ENCODE measurements at regions not wholly inside any gene's neighbourhood (a gene's known extent, or its start where the extent isn't known, plus 50 kb on each side); places are given as distances from the start of the nearest gene placed in this dataset.

GRCh38 chr9:11931751-11932150, 761.4 kb upstream of the TYRP1 start:
- no peak for ATAC-seq
- 57 to 59% methylated on average over 3 of the region's 3 CpGs for WGBS, 2 donors
- no peaks in the 10 kb centered on the region for H3K9me3 ChIP-seq

GRCh38 chr9:11933926-11934325, 759.3 kb upstream of the TYRP1 start:
- ATAC-seq = no peak
- H3K27me3 ChIP-seq = no peaks in the 10 kb centered on the region
- H3K4me1 ChIP-seq = no peaks in the 10 kb centered on the region
- intact Hi-C loops (cut with DNase I) = no loop called here
- H3K36me3 ChIP-seq (replicated peaks in 1 of 2; ENCODE audit: insufficient read depth in 1 of 2, low read depth in 2 of 2) = no peaks in the 10 kb centered on the region
- DNase-seq = no peak
- no peak overlapping the region for H3K4me3 ChIP-seq
- H3K27ac ChIP-seq = no peak overlapping the region
- no peak for TF ChIP-seq CTCF (IDR thresholded peaks at IDR 0.05)
- no peak for TF ChIP-seq POLR2A (IDR thresholded peaks at IDR 0.05)
- H3K9me3 ChIP-seq = no peaks in the 10 kb centered on the region

More at GRCh38 chr9:11931751-11932150, 761.4 kb upstream of the TYRP1 start:
- no peak for TF ChIP-seq CTCF (IDR thresholded peaks at IDR 0.05)
- no peak for TF ChIP-seq POLR2A (IDR thresholded peaks at IDR 0.05)
- no peak for DNase-seq
- no peak overlapping the region for H3K4me3 ChIP-seq
- no peaks in the 10 kb centered on the region for H3K27me3 ChIP-seq
- H3K27ac ChIP-seq = no peak overlapping the region
- no peaks in the 10 kb centered on the region for H3K4me1 ChIP-seq
- H3K36me3 ChIP-seq (replicated peaks in 1 of 2; ENCODE audit: insufficient read depth in 1 of 2, low read depth in 2 of 2) = no peaks in the 10 kb centered on the region
- intact Hi-C loops (cut with DNase I) = no loop called here

GRCh38 chr9:11946531-11946930, 746.7 kb upstream of the TYRP1 start:
- ATAC-seq = no peak
- Histone ChIP-seq H3K9me3 (no peaks in the 10 kb centered on the region), H3K27me3 (no peaks in the 10 kb centered on the region), H3K4me3 (no peak overlapping the region), H3K27ac (no peak overlapping the region), H3K4me1 (no peaks in the 10 kb centered on the region), H3K36me3 (replicated peaks in 1 of 2; ENCODE audit: insufficient read depth in 1 of 2, low read depth in 2 of 2) (no peaks in the 10 kb centered on the region)
- DNase-seq = no peak
- 35 to 36% methylated on average over 1 of the region's 1 CpG for WGBS, 2 donors
- intact Hi-C loops (cut with DNase I) = no loop called here
- no peak for TF ChIP-seq POLR2A (IDR thresholded peaks at IDR 0.05)
- no peak for TF ChIP-seq CTCF (IDR thresholded peaks at IDR 0.05)

- Histone ChIP-seq H3K27me3 (no peaks in the 10 kb centered on the region), H3K4me1 (no peaks in the 10 kb centered on the region), H3K4me3 (no peak overlapping the region), H3K36me3 (replicated peaks in 1 of 2; ENCODE audit: insufficient read depth in 1 of 2, low read depth in 2 of 2) (no peaks in the 10 kb centered on the region), H3K9me3 (no peaks in the 10 kb centered on the region), H3K27ac (no peak overlapping the region)
- no peak for ATAC-seq
- TF ChIP-seq CTCF (IDR thresholded peaks at IDR 0.05) (no peak), POLR2A (IDR thresholded peaks at IDR 0.05) (no peak)
- intact Hi-C loops (cut with DNase I) = no loop called here
- WGBS, 2 donors = 38 to 56% methylated on average over 4 of the region's 4 CpGs
- no peak for DNase-seq
These were observed 730.9 kb upstream of the TYRP1 start for GRCh38 chr9:11962327-11962726.

- 40 to 49% methylated on average over 4 of the region's 4 CpGs for WGBS, 2 donors
- Histone ChIP-seq H3K27me3 (no peaks in the 10 kb centered on the region), H3K4me1 (no peaks in the 10 kb centered on the region), H3K27ac (no peak overlapping the region), H3K9me3 (no peaks in the 10 kb centered on the region), H3K36me3 (replicated peaks in 1 of 2; ENCODE audit: insufficient read depth in 1 of 2, low read depth in 2 of 2) (no peaks in the 10 kb centered on the region), H3K4me3 (no peak overlapping the region)
- DNase-seq (no peak), ATAC-seq (no peak)
- intact Hi-C loops (cut with DNase I) = no loop called here
- TF ChIP-seq POLR2A (IDR thresholded peaks at IDR 0.05) (no peak), CTCF (IDR thresholded peaks at IDR 0.05) (no peak)
These were observed 726.4 kb upstream of the TYRP1 start for GRCh38 chr9:11966786-11967185.

All from body of pancreas (tissue), 4 donors.